Skeletal muscle satellite cell (primary cell): ENCODE measurements at regions not wholly inside any gene's neighbourhood (a gene's known extent, or its start where the extent isn't known, plus 50 kb on each side); places are given as distances from the start of the nearest gene placed in this dataset.

Experiments used
- H3K27me3 ChIP-seq: 2 replicates; pipeline ENCODE4 v1.7.0; 2013; ENCODE audit warnings: low read length; ENCODE audit not compliant: control insufficient read depth, insufficient read depth
- H3K36me3 ChIP-seq: 2 replicates; pipeline ENCODE4 v1.7.0; 2013; ENCODE audit warnings: mild to moderate bottlenecking, control low read depth, low read length; ENCODE audit not compliant: insufficient read depth
- H3K4me1 ChIP-seq: 2 replicates; pipeline ENCODE4 v1.7.0; 2013; ENCODE audit warnings: low read length; ENCODE audit not compliant: control insufficient read depth, insufficient read depth
- H3K4me2 ChIP-seq: 2 replicates; pipeline ENCODE4 v1.7.0; 2013; ENCODE audit warnings: mild to moderate bottlenecking, low read length
- H3K4me3 ChIP-seq: 2 replicates; pipeline ENCODE4 v1.7.0; 2013; ENCODE audit warnings: low read length
- H3K9ac ChIP-seq: 2 replicates; pipeline ENCODE4 v1.7.0; 2013; ENCODE audit warnings: mild to moderate bottlenecking, low read depth, low read length, moderate library complexity
- H3K9me3 ChIP-seq: replicated peaks from 2 replicates; pipeline ENCODE4 v1.7.0; 2013; ENCODE audit warnings: mild to moderate bottlenecking, control low read depth, low read length

DNA sequence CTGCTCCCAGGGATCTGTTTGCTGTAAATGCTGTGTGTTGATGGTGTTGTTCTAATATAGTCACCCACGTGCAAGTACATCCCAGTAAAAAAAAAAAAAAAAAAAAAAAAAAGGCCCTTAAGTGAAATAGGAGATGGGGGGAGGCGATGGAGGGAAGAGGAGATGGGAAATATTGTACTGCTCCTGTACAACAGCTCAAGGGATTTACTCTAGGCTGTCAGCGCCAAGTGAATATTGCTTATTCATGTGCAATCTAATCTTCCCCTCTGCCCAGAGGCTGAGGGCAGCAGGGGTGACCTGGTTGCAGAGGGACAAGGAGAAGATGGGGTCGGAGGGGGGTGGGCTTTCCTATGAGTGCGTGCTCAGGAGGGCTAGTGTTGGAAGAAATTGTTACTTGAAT is 206.2 kb upstream of the CADM1 start:
- H3K4me3 ChIP-seq, result no peak overlapping the region
- H3K4me2 ChIP-seq, result no peak overlapping the region
- no peak overlapping the region for H3K9ac ChIP-seq
- peaks cover 3% of the 10 kb centered on the region for H3K9me3 ChIP-seq
- no peaks in the 10 kb centered on the region for H3K4me1 ChIP-seq
- no peaks in the 10 kb centered on the region for H3K36me3 ChIP-seq
- H3K27me3 ChIP-seq, result no peaks in the 10 kb centered on the region

DNA sequence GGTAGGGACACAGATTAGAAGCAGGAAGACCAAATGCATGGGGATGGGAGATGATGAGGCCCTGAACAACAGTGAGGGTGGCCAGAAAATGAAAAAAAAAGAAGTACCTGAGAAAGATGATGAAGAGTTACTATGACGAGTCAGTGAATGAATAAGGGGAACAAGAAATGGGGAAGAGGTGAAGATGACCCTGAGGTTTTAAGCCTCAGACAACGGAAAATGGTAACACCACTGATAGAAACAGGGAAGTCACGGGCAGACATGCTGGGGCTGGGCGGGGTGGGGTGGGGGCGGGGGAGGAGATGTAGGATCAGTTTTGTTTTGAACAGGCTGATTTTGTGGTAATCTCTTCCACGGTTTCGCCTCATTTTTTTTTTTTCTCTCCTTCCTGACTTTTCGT is 205.1 kb upstream of the CADM1 start:
- H3K9ac ChIP-seq, result no peak overlapping the region
- no peaks in the 10 kb centered on the region for H3K27me3 ChIP-seq
- H3K4me3 ChIP-seq, result no peak overlapping the region
- H3K36me3 ChIP-seq, result no peaks in the 10 kb centered on the region
- H3K4me1 ChIP-seq, result no peaks in the 10 kb centered on the region
- H3K4me2 ChIP-seq, result no peak overlapping the region
- no peaks in the 10 kb centered on the region for H3K9me3 ChIP-seq

DNA sequence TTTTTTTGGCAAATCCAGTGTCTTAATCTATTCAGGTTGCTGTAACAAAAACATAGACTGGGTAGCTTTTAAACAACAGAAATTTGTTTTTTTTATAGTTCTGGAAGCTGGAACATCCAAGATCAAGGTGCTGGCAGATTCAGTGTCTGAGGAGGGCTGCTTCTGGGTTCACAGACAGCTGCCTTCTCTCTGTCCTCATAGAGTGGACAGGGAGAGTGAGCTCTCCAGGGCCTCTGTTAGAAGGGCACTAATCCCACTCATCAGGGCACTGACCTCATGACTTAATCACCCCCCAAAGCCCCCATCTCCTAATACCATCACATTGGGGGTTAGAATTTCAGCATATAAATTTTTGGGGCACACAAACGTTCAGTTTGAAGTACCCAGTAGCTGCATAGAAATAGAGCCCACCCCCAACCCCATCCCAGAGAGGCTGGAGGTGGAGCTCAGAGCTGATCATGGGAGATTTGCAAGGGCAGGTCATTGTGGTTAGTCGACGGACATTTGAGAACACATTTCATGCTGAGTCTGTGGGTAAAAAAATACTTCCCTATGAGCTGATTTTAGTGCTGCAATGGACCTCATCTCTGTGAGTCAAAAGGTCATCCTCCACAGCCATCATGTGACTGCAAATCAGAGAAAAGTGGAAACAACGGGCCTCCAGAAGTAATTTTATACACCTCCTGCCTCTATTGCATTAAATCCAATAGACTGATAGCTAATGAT is 203.1 kb upstream of the CADM1 start:
- no peak overlapping the region for H3K9ac ChIP-seq
- H3K36me3 ChIP-seq, result no peaks in the 10 kb centered on the region
- H3K9me3 ChIP-seq, result no peaks in the 10 kb centered on the region
- H3K27me3 ChIP-seq, result no peaks in the 10 kb centered on the region
- H3K4me2 ChIP-seq, result no peak overlapping the region
- H3K4me1 ChIP-seq, result no peaks in the 10 kb centered on the region
- H3K4me3 ChIP-seq, result no peak overlapping the region

DNA sequence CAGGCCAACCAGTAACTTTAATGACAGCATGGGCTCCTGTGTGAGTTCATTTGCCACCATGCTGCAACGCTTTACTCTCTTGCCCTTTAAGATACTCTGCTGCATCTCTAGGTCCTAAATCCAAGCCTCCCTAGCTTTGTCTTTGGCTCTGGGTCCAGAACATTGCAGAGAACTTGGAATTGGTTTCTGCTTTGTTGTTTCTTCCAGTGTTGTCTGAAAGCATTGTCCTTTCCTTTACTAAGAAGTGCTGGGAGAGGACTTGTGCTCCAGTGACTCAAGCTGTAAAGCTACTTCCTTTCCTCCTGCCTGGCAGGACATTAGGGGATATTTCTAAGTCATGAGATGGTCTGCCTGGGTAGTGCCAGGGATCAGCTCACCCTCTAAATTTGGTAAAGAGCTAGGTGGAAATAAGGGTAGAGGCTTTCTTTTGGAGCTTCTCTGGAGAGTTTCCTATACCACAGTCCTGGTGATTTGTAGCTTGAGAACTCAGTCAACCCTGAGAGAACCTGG is 202.5 kb upstream of the CADM1 start:
- Histone ChIP-seq H3K4me1 (no peaks in the 10 kb centered on the region), H3K9ac (no peak overlapping the region)

DNA sequence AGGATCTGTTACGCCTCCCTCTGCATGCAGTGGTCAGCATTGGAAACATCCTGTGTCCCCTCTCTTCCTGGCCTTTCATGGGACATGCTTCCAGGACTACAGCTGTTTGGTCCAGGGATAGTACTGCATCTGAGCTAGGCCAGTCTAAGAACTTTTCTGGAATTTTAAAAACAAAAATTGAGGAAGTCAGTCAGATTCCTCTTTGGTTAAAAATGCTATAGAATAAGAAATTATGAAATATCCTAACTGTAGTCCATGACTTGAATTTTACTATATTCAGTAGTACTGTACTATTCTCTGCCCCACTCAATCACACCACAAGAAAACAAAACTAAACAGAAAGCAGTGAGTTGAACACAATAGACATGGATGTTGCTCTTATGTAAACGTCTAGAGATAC is 201.0 kb upstream of the CADM1 start:
- Histone ChIP-seq H3K4me2 (no peak overlapping the region), H3K4me1 (no peaks in the 10 kb centered on the region), H3K4me3 (no peak overlapping the region), H3K9ac (no peak overlapping the region), H3K27me3 (no peaks in the 10 kb centered on the region), H3K36me3 (no peaks in the 10 kb centered on the region), H3K9me3 (no peaks in the 10 kb centered on the region)

More for the DNA sequence above, 202.5 kb upstream of the CADM1 start:
- Histone ChIP-seq H3K4me3 (no peak overlapping the region), H3K27me3 (no peaks in the 10 kb centered on the region), H3K36me3 (no peaks in the 10 kb centered on the region), H3K9me3 (no peaks in the 10 kb centered on the region), H3K4me2 (no peak overlapping the region)

DNA sequence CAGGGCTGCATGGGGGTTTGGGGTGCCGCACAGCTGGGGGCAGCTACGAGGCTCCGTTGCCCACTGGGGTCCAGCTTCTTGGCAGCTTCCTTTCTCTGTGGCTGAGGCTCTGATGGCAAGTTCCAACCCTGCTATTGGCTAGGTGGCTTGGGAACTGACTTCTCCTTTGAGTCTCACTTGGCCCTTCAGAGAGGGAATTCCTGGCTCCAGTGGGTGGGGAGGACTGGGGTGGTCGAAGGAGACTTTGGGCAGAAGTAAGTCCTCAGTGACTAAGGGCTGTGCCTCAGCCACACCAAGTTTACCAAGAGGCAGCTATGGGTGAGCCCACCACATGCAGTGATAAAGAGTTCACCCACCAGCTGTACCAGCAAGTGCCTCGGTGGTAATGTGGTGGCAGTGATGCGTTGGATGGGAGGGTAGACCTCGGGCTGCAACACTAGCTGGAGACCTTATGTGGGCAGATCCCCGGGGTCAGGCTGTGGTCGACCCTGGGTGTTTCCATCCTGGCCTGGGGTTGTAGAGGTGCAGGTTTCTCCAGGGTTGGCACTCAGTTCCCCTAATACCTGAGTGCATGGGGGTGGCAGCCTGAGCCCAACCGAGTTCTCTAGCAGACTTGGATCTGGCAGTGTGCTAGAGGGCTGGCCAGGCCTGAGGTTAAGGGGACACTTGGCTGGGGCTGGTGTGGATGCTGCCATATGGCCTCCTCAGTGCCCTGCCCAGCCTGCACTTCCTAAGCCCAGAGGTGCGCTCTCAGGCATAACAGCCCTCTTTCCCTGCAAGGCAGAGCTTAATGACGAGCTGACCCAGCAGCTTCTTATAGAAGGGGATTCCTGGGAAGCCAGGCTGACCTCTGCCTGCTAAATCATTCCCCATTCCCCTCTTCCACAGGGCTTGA is 197.0 kb upstream of the CADM1 start:
- H3K4me1 ChIP-seq, result no peaks in the 10 kb centered on the region
- no peaks in the 10 kb centered on the region for H3K27me3 ChIP-seq
- no peak overlapping the region for H3K4me2 ChIP-seq
- no peaks in the 10 kb centered on the region for H3K36me3 ChIP-seq
- no peaks in the 10 kb centered on the region for H3K9me3 ChIP-seq
- no peak overlapping the region for H3K4me3 ChIP-seq
- no peak overlapping the region for H3K9ac ChIP-seq

DNA sequence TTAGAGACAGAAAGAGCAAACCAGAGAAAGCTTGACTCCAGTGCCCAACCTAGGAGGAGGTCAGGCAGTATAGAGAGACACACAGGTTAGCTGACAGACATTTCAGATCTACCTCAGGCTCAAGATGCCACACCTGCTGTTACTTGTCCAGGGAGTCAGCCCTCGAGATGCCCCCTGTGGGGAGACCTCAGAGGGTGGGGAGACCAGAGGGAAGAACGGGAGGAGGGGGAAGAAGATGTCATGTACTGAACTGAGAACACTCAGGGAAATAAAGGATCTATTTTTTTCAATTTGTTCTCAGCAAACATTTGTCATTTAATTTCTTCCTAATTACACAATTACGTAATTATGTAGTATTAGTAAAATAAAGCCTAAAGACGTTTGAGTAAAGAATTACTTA is 196.3 kb upstream of the CADM1 start:
- no peaks in the 10 kb centered on the region for H3K9me3 ChIP-seq
- H3K4me2 ChIP-seq, result no peak overlapping the region
- H3K27me3 ChIP-seq, result no peaks in the 10 kb centered on the region
- H3K4me1 ChIP-seq, result no peaks in the 10 kb centered on the region
- H3K4me3 ChIP-seq, result no peak overlapping the region
- no peaks in the 10 kb centered on the region for H3K36me3 ChIP-seq
- H3K9ac ChIP-seq, result no peak overlapping the region

DNA sequence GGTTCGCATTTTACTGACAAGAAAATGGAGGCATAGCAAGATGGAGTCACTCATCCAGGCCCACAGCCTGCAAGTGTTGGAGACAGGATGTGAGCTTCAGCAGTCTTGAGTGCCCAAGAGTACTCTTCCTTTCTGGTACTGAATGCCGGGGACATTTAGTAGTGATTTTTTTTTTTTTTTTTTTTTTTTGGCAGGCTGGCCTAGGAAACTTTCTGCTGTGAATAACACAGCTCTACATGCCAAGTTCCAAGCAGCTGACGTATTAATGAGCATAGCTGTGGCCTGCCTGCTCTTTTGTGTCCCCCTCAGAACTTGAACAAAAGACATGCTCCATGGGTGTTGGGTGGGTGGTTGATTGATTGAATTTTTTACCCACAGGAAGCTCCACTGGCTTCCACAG is 195.5 kb upstream of the CADM1 start:
- Histone ChIP-seq H3K9ac (no peak overlapping the region), H3K27me3 (no peaks in the 10 kb centered on the region), H3K4me3 (no peak overlapping the region), H3K4me2 (no peak overlapping the region), H3K9me3 (no peaks in the 10 kb centered on the region), H3K36me3 (no peaks in the 10 kb centered on the region), H3K4me1 (no peaks in the 10 kb centered on the region)

DNA sequence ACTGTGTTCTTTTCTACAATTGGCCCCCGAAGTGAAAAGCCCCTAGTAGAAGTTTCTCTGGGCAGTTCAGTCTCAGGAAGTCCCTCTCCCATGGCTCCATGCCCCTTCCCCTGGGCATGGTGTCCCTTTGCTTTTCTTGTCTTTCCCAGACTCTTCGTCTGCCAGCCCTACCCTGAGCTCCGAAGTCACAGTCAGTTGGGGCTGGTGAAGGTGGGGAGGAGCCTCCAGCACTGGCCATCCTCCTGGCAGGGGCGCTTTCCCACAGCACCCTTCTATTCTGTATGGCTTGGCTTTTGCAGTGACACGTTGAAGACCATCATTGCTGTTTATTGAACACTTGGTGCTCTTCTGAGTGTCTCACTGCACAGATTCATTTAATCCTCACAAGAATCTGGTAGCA is 195.1 kb upstream of the CADM1 start:
- Histone ChIP-seq H3K27me3 (no peaks in the 10 kb centered on the region), H3K4me2 (no peak overlapping the region), H3K36me3 (no peaks in the 10 kb centered on the region), H3K4me1 (no peaks in the 10 kb centered on the region), H3K9me3 (no peaks in the 10 kb centered on the region), H3K9ac (no peak overlapping the region), H3K4me3 (no peak overlapping the region)

DNA sequence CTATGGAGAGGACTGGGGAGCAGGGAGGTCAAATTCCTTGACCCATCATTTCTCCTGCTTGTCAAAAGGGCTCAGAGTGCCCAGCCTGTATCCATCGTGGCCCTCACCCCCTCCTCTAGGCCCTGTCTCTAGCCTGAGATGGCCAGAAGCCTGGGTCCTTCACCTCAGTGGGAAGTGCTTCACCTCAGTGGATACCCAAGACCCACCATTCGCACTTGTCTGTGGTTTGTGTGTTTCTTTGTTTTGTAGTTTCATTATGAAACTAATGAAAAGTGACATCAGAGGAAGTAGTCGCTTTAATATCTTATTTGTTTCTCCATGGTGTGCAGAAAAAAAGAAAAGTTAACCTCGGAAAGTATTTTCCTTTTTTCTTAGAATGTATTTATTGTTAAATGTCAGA is 194.0 kb upstream of the CADM1 start:
- no peaks in the 10 kb centered on the region for H3K36me3 ChIP-seq
- H3K4me1 ChIP-seq, result no peaks in the 10 kb centered on the region
- no peak overlapping the region for H3K4me3 ChIP-seq
- H3K4me2 ChIP-seq, result no peak overlapping the region
- H3K27me3 ChIP-seq, result no peaks in the 10 kb centered on the region
- no peaks in the 10 kb centered on the region for H3K9me3 ChIP-seq
- no peak overlapping the region for H3K9ac ChIP-seq

DNA sequence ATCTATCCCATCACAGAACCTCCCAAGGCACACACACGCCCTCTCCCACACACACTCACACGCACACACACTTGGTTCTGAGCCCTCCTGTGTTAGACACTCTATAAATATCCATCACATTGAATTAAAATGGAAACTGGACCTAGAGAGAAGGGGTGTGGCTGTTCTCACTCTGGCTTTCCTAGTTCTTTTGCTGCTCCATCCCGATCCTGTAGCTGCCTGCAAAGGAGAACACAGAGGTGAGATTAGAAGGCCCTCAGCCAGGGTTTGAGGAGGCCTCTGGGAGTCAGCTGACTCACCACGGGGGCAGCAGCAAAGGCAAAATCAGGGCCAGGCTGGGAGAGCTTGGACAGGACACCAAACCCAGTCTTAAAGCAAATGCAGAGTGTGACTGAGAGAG is 192.3 kb upstream of the CADM1 start:
- Histone ChIP-seq H3K4me1 (no peaks in the 10 kb centered on the region), H3K4me3 (no peak overlapping the region), H3K9ac (no peak overlapping the region)

More for the DNA sequence above, 192.3 kb upstream of the CADM1 start:
- Histone ChIP-seq H3K36me3 (no peaks in the 10 kb centered on the region), H3K4me2 (no peak overlapping the region), H3K9me3 (no peaks in the 10 kb centered on the region), H3K27me3 (no peaks in the 10 kb centered on the region)
